IMR-90 (cell line): ENCODE measurements at regions not wholly inside any gene's neighbourhood (a gene's known extent, or its start where the extent isn't known, plus 50 kb on each side); places are given as distances from the start of the nearest gene placed in this dataset.

Experiments
- ATAC-seq: fragments of 200-7000 bp; cut with Tn5 transposase; 2 replicates; pipeline ENCODE4 v1.9.1; 2020; ENCODE audit warnings: low read depth, mild to moderate bottlenecking, moderate library complexity
- BruUV-seq: library from RNA; stranded (reverse); fragments of 400-500 nt; replicated peaks from 2 replicates; lab custom pipeline; 2021; lab: Mats Ljungman, UMichigan
- CTCF ChIA-PET: fragments of 300-600 bp; formaldehyde crosslinking; extraction: SDS; loops from one replicate; lab custom pipeline; 2021; ENCODE audit warnings: antibody characterized with exemption; lab: Yijun Ruan, JAX
- POLR2A ChIA-PET: fragments of 300-600 bp; sonication (Branson Sonifier 250); formaldehyde crosslinking; loops from one replicate; lab custom pipeline; 2022; ENCODE audit warnings: antibody characterized with exemption; ENCODE audit not compliant: unreplicated experiment; lab: Charles Lee
- DNase-seq: peaks from one replicate; pipeline ENCODE4 v3.0.0; 2013
- H2AFZ ChIP-seq: replicated peaks from 2 replicates; pipeline ENCODE3; 2013; ENCODE audit warnings: low read length, mild to moderate bottlenecking; ENCODE audit not compliant: poor library complexity
- H2AK5ac ChIP-seq: 2 replicates; pipeline ENCODE4 v1.6.1; 2013; ENCODE audit warnings: low read depth, low read length, inconsistent platforms
- H2AK9ac ChIP-seq: replicated peaks from 2 replicates; pipeline ENCODE3; 2013; ENCODE audit warnings: mild to moderate bottlenecking, low read depth, low read length, moderate library complexity; ENCODE audit not compliant: poor library complexity
- H2BK120ac ChIP-seq: 2 replicates; pipeline ENCODE4 v1.6.1; 2013; ENCODE audit warnings: low read depth, low read length, inconsistent platforms
- H2BK15ac ChIP-seq: 3 replicates; pipeline ENCODE4 v1.6.1; 2013; ENCODE audit warnings: low read depth, low read length, inconsistent platforms
- H2BK20ac ChIP-seq: 2 replicates; pipeline ENCODE4 v1.6.1; 2013; ENCODE audit warnings: low read depth, mild to moderate bottlenecking, inconsistent platforms, low read length, moderate library complexity
- H2BK5ac ChIP-seq: 2 replicates; pipeline ENCODE4 v1.6.1; 2013; ENCODE audit warnings: mild to moderate bottlenecking, low read depth, low read length, inconsistent platforms; ENCODE audit not compliant: poor library complexity, severe bottlenecking
- H3K14ac ChIP-seq: replicated peaks from 2 replicates; pipeline ENCODE4 v1.6.1; 2013; ENCODE audit warnings: low read depth, low read length, inconsistent platforms
- H3K18ac ChIP-seq: 2 replicates; pipeline ENCODE4 v1.6.1; 2013; ENCODE audit warnings: low read depth, low read length, control low read depth
- H3K23ac ChIP-seq: 2 replicates; pipeline ENCODE4 v1.6.1; 2013; ENCODE audit warnings: low read depth, low read length, inconsistent platforms
- H3K27ac ChIP-seq: 2 replicates; pipeline ENCODE4 v1.5.1; 2013; ENCODE audit warnings: mild to moderate bottlenecking, control low read depth, low read length; ENCODE audit not compliant: insufficient read depth
- H3K27me3 ChIP-seq: 2 replicates; pipeline ENCODE4 v1.6.1; 2013; ENCODE audit warnings: low read length; ENCODE audit not compliant: control insufficient read depth, insufficient read depth
- H3K36me3 ChIP-seq: 2 replicates; pipeline ENCODE4 v1.6.1; 2013; ENCODE audit warnings: low read length, mixed read lengths; ENCODE audit not compliant: control insufficient read depth, insufficient read depth
- H3K4ac ChIP-seq: 2 replicates; pipeline ENCODE4 v1.6.1; 2013; ENCODE audit warnings: low read depth, low read length, inconsistent platforms
- H3K4me1 ChIP-seq: 2 replicates; pipeline ENCODE4 v1.6.1; 2013; ENCODE audit warnings: low read length, mixed read lengths; ENCODE audit not compliant: control insufficient read depth, insufficient read depth
- H3K4me2 ChIP-seq: 2 replicates; pipeline ENCODE4 v1.6.1; 2013; ENCODE audit warnings: low read depth, mild to moderate bottlenecking, control low read depth, low read length, moderate library complexity
- H3K4me3 ChIP-seq: 2 replicates; pipeline ENCODE4 v1.5.1; 2013; ENCODE audit warnings: low read depth, mild to moderate bottlenecking, control low read depth, low read length, moderate library complexity; ENCODE audit not compliant: insufficient read depth
- H3K56ac ChIP-seq: 2 replicates; pipeline ENCODE4 v1.6.1; 2013; ENCODE audit warnings: low read length, inconsistent platforms; ENCODE audit not compliant: insufficient read depth; ENCODE audit errors: extremely low read depth
- H3K79me1 ChIP-seq, 2 experiments: 2 replicates each; pipeline ENCODE4 v1.6.1; 2013; ENCODE audit warnings: low read length in 2 of 2, inconsistent platforms in 1 of 2, low read depth in 1 of 2
- H3K9ac ChIP-seq: 2 replicates; pipeline ENCODE4 v1.6.1; 2013; ENCODE audit warnings: low read depth, low read length, control low read depth
- H3K9me1 ChIP-seq: 2 replicates; pipeline ENCODE4 v1.6.1; 2013; ENCODE audit warnings: low read length, inconsistent platforms; ENCODE audit not compliant: insufficient read depth
- H3K9me3 ChIP-seq: 2 replicates; pipeline ENCODE4 v1.6.1; 2013; ENCODE audit warnings: low read length; ENCODE audit not compliant: control insufficient read depth, insufficient read depth
- H4K20me1 ChIP-seq: 2 replicates; pipeline ENCODE4 v1.6.1; 2013; ENCODE audit warnings: low read length, inconsistent platforms; ENCODE audit not compliant: insufficient read depth
- H4K5ac ChIP-seq: 2 replicates; pipeline ENCODE4 v1.6.1; 2013; ENCODE audit warnings: mild to moderate bottlenecking, low read depth, low read length, control low read depth
- H4K8ac ChIP-seq, 2 experiments: 2 replicates each; pipeline ENCODE4 v1.6.1; 2013; ENCODE audit warnings: low read depth in 2 of 2, low read length in 2 of 2, control low read depth in 1 of 2, inconsistent platforms in 1 of 2
- H4K91ac ChIP-seq: 2 replicates; pipeline ENCODE4 v1.6.1; 2013; ENCODE audit warnings: low read depth, low read length, inconsistent platforms; ENCODE audit not compliant: insufficient read depth
- CHD1 ChIP-seq: IDR thresholded peaks from 2 replicates; pipeline ENCODE4 v1.6.1; 2012; ENCODE audit warnings: low read depth, low read length, improper control_type of control experiment
- FOS ChIP-seq: fragments of 150-350 bp; IDR thresholded peaks from 2 replicates; pipeline ENCODE4 v1.6.1; 2016; ENCODE audit warnings: low read depth, low read length
- MAZ ChIP-seq: IDR thresholded peaks from 2 replicates; pipeline ENCODE4 v1.6.1; 2012; ENCODE audit warnings: low read depth, mild to moderate bottlenecking, low read length, improper control_type of control experiment, moderate library complexity, borderline replicate concordance
- MXI1 ChIP-seq: IDR thresholded peaks from 2 replicates; pipeline ENCODE4 v1.6.1; 2012; ENCODE audit warnings: low read depth, mild to moderate bottlenecking, low read length, moderate library complexity, borderline replicate concordance
- POLR2A ChIP-seq: IDR thresholded peaks from 2 replicates; pipeline ENCODE4 v1.6.1; 2012; ENCODE audit warnings: mild to moderate bottlenecking, low read depth, low read length
- RCOR1 ChIP-seq: IDR thresholded peaks from 2 replicates; pipeline ENCODE4 v1.6.1; 2012; ENCODE audit warnings: mild to moderate bottlenecking, low read length, improper control_type of control experiment; ENCODE audit not compliant: insufficient replicate concordance
- RFX5 ChIP-seq: IDR thresholded peaks from 2 replicates; pipeline ENCODE4 v1.8.0; 2012; ENCODE audit warnings: low read depth, mild to moderate bottlenecking, low read length, moderate library complexity
- WGBS, 2 experiments: methylation state at CpG; one replicate each; pipeline versions ENCODE4 v1.1.5 to v1.1.7; 2013; ENCODE audit warnings: missing lambda C conversion rate in 2 of 2; ENCODE audit not compliant: insufficient read length in 1 of 2; ENCODE audit errors: extremely low coverage in 2 of 2; 5-methylcytosine and 5-hydroxymethylcytosine counted together
- dilution Hi-C: fragments of 300-500 bp; cut with HindIII; formaldehyde crosslinking; loops from one replicate; pipeline ENCODE4 v1.14.3; 2018; ENCODE audit warnings: low sequenced_read_pairs; ENCODE audit not compliant: unreplicated experiment
- in situ Hi-C: fragments of 300-500 bp; cut with MboI; formaldehyde crosslinking; loops from 3 replicates; pipeline ENCODE4 v1.14.3; 2019; ENCODE audit warnings: low sequenced_read_pairs, inconsistent platforms, mixed read lengths
- intact Hi-C: fragments of 100-400 bp; cut with micrococcal nuclease; formaldehyde crosslinking; loops from 2 replicates; pipeline ENCODE4 v1.10.0; 2022

DNA sequence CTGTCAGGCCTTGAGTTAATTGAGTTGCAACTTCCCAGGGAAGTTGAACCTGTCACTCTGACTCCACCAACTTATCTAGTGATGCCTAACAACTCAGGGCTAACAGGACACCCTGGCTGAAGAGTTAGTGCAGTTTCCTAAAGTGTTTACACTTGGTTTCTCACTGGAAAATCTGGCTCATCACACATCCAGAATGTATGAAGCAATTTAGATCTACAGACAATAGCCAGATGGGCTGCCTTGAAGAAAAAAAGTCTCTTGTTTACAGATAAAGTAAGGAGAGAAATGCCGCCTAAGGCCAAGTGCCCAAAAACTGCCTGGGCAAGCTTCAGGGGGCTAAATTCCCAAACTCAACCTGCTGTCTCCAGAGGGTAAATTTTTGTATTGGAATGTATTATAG, 446.3 kb upstream of the NCAM2 start:
- dilution Hi-C loops, result no loop called here
- ATAC-seq, result no peak
- no CpG with 5 or more reads among the region's 1 CpG for WGBS, 2 experiments

More for the DNA sequence above, 446.3 kb upstream of the NCAM2 start:
- Histone ChIP-seq H3K9me1 (no peaks in the 10 kb centered on the region), H3K14ac (no peak overlapping the region), H2BK15ac (no peak overlapping the region), H4K20me1 (no peaks in the 10 kb centered on the region), H3K4me1 (no peaks in the 10 kb centered on the region), H3K36me3 (no peaks in the 10 kb centered on the region), H3K79me1 (no peaks in the 10 kb centered on the region), H3K4ac (no peak overlapping the region), H2AFZ (no peak overlapping the region), H2BK20ac (no peak overlapping the region), H3K9me3 (peaks cover 6% of the 10 kb centered on the region), H4K5ac (no peak overlapping the region), H3K27me3 (no peaks in the 10 kb centered on the region), H2BK120ac (no peak overlapping the region), H4K91ac (no peak overlapping the region), H3K9ac (no peak overlapping the region), H2AK9ac (no peak overlapping the region), H2AK5ac (no peak overlapping the region), H2BK5ac (no peak overlapping the region), H4K8ac (no peak overlapping the region), H3K27ac (no peak overlapping the region), H3K4me2 (no peak overlapping the region), H3K18ac (no peak overlapping the region), H3K56ac (no peak overlapping the region), H3K23ac (no peak overlapping the region), H3K4me3 (no peak overlapping the region)
- no peak for TF ChIP-seq MAZ
- no peak for TF ChIP-seq CHD1
- TF ChIP-seq RCOR1, result no peak
- TF ChIP-seq MXI1, result no peak
- TF ChIP-seq RFX5, result no peak
- TF ChIP-seq FOS, result no peak
- TF ChIP-seq POLR2A, result no peak
- intact Hi-C loops, result no loop called here
- ChIA-PET CTCF (no interaction called here), POLR2A (no interaction called here)
- in situ Hi-C loops, result no loop called here
- DNase-seq, result no peak
- no TSS peak for BruUV-seq
